GM18511 (cell line): ENCODE measurements at regions not wholly inside any gene's neighbourhood (a gene's known extent, or its start where the extent isn't known, plus 50 kb on each side); places are given as distances from the start of the nearest gene placed in this dataset.
"Not testable (repeated sequence)": the region's sequence is repeated elsewhere in the genome, so short reads cannot be mapped to it uniquely, and the experiment has no call there.

ENCODE experiments used
- ATAC-seq: cut with Tn5 transposase; IDR thresholded peaks from one replicate; pipeline ENCODE4 v1.9.1; 2021; ENCODE audit warnings: mild to moderate bottlenecking, moderate library complexity; ENCODE audit not compliant: unreplicated experiment

DNA sequence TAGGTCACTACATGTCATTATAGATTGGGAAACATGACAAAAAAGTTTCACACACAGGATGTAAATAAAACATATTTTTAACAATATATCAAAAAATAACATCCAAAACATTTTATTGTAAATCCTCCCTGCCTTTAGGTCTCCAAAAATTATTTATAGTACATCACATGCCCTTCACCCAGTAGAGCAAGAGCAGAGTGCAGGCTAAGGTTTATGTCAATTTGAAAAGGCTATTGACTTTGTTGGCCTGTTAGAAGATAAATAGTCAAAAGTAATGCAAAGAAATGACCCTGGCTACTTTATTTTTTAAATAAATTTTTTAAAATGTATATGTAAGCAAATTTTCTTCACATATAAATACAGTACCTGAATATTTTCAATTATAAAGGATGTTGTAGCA, 983.7 kb downstream of the RAB28 start:
- ATAC-seq = no peak

DNA sequence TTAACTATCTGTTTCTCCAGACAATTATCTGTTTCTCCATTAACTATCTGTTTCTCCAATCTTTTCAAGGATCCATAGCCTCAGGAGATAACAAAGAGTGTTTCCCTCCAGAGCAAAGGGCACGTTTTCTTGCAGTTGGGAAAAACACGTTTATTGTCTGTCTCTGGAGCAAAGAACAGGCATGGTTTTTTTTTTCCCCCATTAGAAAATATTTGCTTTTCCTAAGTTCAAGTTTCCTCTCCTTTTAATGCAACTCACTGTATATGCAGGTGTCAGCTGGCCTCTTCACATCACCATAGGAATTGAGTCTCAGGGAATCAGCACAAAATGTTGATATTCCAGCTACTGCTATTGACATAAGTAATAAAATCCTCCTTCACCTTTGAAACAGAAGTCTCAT, 984.4 kb downstream of the RAB28 start:
- ATAC-seq = no peak

DNA sequence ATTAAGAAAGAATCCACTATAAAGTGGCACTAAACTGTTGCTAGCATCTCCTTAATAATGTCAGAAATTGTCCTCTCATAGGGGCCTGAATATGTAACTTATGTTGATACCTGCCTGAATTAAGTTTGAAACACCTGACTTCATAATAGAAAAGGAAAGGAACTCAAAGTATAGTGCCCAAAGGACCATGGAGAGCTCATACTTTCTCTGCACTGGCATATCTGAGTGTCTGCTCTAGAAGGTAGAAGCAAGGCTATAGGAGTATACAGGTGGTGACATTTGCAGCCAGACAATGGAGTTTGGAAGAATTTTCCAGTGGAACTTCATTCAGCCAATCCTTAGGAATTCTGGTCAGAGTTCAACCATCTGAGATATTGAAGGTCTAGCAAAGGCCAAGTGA, 988.9 kb downstream of the RAB28 start:
- ATAC-seq = no peak

DNA sequence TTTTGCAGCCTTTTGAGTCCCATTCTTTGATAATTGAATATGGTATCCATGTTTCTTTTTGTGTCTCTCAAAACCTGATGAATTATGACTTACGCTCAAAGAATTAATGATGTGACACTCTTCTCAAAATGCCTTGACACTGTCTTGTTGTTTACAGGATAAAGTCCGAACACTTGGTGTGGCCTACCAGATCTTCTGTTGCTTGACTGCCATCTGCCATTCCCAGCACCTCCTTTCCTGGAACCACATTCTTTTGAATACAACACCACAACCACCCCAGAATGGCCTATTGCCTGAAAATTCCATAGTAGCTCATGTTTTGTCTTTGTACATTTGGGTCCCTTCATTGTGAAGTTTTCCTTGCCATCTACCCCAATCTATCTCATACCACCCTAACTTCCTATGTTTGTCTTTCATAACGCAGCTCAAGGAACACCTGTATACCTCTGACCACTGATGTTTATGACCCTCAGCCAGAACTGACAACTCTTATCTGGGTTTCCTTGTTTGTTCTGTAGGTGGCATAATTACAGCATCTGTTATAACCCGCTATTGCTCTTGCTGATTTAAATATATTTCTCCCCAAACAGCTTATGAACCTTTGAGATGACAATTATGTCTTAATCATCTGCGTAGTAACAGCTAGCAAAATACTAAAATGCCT, 991.3 kb downstream of the RAB28 start:
- ATAC-seq = no peak

DNA sequence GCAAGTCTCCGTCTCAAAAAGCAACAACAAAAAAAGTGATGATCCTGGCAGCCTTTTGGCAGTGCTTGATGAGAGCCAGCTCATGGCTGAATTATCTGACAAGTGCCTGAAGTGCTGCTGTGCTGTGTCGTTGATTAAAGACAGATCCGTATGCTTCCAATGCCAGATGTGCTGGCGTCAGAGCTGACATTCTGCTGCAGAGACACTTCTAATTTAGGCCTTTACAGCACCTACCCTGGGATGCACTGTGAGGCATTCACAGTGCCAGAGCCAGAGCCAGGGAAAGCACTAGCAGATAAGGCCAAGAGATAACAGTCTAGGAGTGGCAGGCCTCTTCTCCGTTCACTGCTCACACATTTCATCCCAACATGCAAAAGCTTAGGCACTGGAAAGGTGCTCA, 995.5 kb downstream of the RAB28 start:
- no peak for ATAC-seq

DNA sequence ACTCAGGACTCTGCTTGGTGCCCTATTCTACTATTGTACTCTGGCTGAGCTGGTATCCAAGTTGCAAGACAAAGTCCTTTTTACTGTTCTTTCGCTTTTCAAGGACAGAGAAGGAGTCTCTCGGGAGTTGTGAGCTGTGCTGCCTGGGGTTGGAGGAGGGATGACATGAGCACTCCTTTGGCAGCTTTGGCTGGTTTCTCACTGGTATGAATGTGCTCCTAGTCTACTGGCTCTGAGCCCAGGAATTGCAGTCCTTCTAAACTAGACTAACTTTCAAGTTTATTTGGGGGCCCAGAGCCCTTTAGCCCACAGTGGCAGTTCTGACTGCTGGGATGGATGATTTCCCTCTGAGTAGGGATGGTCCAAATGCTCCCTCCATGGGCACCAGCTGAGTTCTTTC, 997.1 kb downstream of the RAB28 start:
- ATAC-seq = no peak

DNA sequence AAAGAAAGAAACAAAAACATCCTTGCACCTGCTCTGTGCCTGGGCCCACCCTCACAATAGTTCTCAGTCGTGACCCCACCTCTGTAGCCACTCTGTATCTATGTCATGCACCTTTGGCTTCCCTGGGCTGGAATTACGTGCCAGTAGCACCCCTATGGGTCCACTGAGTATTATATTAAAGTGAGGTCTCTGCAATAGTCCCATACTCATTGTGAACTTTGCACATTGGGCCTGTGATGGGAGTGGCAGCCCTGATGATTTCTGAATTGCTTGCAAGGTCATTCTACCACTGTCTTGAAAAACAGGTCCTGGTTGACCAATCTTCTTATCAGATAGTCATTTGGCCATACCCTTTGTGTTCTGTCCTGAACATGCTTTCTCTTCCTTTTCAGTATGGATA, 1012.1 kb downstream of the RAB28 start:
- ATAC-seq = no peak

DNA sequence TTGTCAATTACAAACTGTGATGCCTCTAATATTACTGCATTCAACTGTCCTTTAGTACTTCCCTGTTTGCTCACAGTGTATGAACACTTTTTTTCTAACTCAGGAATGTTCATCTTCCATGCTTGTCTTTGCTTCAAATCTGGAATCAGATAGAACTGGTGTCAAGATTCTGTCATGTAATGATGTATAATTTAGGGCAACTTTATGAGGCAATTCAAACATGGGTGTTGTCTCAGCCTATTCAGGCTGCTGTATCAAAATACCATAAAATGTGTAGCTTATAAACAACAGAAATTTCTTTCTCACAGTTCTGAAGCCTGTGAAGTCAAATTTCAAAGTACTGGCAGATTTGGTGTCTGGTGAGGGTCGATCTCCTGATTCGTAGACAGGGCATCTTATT, 1012.9 kb downstream of the RAB28 start:
- ATAC-seq = no peak

DNA sequence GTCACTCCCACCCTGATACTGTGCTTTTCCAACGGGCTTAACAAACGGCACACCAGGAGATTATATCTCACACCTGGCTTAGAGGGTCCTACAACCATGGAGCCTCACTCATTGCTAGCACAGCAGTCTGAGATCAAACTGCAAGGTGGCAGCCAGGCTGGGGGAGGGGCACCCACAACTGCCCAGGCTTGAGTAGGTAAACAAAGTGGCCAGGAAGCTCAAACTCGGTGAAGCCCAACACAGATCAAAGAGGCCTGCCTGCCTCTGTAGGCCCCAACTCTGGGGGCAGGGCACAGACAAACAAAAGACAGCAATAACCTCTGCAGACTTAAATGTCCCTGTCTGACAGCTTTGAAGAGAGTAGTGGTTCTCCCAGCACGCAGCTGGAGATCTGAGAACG, 1022.6 kb downstream of the RAB28 start:
- ATAC-seq = not testable (repeated sequence)

DNA sequence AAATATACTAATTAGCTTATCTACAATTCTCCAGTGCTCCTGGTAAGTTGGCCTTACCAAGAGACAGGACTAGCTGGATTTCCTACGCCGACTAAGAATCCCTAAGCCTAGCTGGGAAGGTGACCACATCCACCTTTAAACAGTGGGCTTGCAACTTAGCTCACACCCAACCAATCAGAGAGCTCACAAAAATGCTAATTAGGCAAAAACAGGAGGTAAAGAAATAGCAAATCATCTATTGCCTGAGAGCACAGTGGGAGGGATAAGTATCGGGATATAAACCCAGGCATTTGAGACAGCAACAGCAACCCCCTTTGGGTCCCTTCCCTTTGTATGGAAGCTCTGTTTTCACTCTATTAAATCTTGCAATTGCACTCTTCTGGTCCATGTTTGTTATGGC, 1025.0 kb downstream of the RAB28 start:
- ATAC-seq = no peak

DNA sequence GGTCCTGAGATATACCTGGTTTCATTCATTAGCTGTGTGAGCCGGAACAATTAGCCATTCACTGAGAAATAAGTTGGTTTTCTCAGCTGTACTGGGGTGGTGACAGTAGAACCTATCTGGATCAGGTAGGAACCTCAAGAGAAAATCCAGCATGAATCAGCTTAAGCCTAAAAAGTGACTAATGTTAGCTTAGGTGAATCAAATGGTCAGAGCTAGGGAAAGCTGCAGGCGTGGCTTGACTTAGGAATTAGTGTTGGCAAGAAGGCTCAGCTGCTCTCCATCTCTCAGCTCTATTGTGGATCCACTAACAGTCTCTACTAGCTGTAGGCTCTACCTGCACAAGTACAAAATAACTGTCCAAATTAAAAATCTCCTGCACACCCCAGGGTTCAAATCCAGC, 1025.5 kb downstream of the RAB28 start:
- ATAC-seq = no peak

DNA sequence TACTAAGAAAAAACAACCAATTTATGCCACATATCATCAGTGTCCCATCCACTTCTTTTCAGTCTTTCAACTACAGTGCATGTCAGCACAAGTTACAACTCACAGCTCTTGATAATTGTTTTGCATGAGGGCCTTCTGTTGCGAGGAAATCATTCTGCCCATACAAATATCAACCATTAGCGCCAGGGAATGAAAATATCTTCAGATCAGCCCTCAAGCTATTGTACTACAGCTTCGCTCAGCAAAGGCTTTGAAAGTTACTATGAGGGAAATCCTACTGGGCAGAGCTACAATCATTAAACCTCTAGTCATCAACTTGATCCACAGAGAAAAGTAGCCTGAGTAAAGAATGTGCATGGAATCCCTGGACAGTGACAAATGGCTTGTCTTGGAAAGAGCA, 1023.6 kb upstream of the HS3ST1 start:
- ATAC-seq = no peak

DNA sequence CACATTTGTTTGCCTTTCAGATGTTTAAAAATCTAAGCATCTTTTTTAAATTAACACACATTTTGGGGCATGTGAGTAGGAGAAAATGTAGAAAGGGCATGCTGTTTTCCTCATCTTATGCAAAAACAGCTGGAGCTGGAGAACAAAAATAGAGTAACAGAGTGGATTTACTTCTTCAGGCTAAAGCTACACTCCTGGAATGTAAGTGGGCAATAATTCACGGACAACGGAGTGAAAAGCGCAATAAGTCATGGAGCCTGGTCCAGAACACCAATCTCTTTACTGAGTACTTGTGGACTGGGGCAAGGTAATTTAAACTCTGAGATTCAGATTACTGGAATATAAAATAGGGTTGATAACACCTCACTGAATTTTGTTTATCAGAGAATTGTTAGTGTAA, 1018.8 kb upstream of the HS3ST1 start:
- no peak for ATAC-seq

DNA sequence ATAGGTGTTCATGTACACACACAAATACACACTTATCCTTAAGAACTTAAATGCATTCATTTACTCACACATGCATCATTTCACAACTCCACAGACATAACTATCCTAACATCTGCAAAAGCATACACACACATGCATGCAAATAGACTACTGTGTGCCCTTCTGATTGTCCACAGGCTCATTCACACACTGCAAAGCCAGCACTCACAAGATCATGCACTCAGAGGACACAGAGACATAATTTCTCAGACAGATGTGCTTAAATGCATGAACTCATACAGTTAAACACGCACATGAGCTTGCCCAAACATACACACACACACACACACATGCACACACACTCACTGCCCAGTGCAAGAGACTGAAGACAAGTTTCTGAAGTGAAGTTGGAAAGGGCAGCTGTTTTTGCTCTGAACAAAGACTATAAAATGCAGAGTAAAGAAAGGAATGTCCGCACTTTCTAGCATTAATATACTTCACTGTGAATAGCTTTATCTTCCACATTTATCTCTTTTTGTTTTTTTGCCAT, 1018.0 kb upstream of the HS3ST1 start:
- no peak for ATAC-seq

DNA sequence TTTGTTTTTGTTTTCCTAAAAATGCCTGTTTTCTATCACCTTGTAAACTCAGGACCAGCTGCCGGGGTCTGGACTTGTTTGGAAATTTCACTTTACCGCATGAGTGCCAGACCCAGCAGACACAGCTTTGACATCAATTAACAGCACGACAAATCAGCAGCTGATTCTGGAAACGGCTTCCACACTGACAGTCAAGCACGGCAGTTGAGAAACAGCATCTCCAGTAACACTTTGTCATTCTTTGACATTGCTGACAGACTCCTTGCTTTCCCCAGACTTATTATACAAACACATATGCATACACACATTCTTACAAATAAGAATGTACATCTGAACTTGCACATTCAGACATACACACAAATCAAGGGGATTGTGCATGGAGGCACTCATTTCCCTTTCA, 1017.6 kb upstream of the HS3ST1 start:
- no peak for ATAC-seq

DNA sequence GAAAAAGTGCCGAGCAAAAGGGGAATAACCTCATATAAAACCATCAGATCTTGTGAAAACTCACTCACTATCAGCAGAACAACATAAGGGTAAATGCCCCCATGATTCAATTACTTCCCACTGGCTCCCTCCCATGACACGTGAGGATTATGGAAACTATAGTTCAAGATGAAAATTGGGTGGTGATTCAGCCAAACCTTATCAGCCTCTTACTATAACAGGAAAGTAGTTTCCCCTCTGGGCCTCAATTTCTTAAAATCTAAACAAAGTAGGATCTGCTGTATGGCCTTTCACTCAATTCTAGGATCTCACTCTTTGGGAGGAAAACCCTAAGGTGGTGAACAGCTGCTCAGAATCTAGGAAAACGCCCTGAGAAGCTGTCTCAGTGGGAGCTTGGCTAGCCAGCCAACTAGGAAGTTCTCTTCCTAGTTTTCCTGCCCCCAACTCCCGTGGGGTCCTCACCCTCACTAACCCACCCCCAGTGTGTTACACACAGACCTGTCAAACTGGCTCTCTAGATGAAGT, 1017.1 kb upstream of the HS3ST1 start:
- no peak for ATAC-seq

DNA sequence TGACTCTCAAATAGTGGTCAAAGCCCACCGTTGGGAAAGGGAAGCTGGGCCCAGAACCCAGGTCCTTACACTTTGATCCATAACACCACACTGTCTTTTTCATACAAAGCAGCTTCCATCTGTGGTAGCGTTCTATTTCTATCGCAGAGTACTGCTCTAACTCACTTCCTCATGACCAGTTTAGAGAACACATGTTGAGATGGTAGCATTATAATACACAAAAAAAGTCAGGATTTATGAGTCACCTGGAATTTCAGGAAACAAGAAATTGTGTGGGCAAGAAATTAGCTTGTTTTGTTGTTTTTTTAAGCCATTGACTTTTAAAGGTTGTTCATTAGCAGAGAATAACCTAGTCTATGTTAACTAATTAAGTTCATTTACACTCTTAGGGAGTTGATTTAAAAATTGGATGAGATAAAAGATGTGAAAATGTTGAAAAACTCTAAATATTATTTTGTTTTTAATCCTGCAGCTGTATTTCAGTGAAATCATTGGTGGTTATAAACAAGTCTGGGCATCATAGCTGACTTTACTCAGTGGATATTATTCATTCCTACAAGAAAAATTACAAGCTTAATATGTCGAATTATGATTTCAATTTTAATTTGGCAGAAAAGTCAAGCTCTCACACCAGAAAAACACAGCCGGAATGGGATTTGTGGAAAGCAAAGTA, 1011.1 kb upstream of the HS3ST1 start:
- ATAC-seq = no peak

DNA sequence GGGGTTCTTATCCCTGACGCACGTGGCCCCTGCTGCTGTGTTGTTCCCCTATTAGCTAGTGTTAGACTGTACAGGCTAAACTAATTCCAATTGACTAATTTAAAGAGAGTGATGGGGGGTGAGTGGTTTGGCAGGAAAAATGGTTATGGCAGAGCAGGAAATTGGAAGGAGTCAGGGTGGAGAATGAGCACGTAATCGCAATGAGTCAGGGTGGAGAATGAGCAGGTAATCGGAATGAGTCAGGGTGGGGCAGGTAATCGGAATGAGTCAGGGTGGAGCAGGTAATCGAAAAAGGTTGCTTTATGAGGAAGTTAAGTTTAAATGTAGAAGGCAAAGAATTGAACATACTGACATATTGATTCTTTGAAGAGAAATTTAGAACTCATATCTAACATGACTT, 1002.6 kb upstream of the HS3ST1 start:
- not testable (repeated sequence) for ATAC-seq

DNA sequence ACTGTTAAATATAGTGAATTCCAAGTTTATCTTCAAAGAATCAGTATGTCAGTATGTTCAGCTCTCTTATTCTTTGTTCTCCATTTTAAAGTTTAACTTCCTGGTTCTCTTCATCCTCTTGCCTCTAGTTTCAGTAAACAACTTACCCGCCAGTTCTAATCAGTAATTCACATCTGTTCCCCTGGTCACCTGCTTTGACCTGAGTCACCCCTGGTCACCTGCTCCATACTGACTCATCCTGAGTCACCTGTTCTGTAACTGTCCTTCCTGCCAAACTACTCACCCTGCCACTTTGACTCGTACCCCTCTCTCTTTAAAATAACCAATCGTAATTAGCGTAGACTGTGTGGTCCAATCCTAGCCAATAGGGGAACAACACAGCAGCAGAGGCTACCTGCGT, 992.7 kb upstream of the HS3ST1 start:
- no peak for ATAC-seq

DNA sequence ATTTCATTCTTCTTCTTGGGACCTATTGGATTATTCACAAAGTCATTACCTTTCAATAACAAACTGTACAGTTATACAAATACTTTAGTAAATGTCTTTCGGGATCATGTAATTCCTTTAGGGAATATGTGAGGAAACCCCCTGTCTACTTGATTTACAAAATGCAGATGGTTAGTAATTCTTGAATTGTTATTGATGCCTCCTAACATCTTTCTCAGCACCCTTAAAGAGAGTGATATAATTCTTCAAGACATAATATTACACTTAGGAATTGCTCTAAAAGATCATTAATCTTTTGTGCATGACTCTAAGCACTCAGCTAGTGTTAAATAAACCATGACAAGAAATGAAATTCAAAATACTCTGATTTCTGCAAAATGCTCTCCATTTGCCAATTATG, 988.1 kb upstream of the HS3ST1 start:
- ATAC-seq = no peak

DNA sequence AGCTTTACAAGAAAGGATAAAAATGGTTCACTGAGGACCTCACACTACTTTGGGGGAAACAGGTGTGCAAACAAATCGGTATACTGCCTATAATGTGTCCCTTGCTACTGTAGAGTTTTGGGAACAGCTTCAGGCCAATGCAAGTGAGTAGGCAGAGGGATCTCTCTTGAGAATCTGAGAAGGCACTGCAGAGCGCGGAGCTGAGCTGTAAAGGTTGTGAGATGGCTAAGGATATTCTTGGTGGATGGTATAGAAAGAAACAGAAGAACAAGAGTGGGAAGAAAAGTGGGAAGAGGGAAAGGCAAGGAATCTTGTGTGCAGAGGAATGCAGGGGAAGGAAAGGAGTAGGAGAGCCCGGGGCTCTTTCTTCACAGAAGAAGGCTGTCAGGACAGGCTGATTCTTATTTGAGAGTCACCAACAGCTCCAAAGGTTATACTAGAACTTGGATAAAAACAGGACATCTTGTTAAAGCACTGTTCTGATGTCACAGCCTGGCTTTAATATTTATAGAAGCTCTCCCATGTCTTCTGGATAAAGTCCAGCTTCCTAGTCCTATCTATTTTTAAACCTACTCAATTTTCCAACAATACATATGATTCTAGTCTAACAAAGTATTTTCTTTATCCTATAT, 985.6 kb upstream of the HS3ST1 start:
- ATAC-seq = no peak

DNA sequence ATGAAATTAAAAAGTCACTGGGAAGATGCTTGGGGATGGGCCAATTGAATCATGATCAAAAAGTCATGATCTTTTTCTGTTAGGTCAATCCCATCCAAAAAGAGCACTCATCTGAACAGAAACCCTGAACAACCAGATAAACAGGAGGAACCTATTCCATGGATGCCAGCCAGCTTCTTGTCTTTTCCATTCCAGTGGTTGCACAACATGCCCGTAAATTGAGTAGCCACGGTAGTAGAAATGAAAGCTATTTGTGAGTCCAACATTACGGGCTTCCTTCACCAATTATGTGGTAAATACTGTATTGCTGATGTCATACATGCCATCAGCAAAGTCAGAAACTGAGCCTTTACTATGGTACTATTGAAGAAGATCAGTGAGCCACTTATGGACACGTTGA, 982.4 kb upstream of the HS3ST1 start:
- ATAC-seq = no peak
